Stimulated activated CD4-positive, alpha-beta T cell treated with anti-CD3 and anti-CD28 coated beads, Interleukin-2, amount 100 ng/mL, for 48 hours (primary cell): ENCODE measurements at regions not wholly inside any gene's neighbourhood (a gene's known extent, or its start where the extent isn't known, plus 50 kb on each side); places are given as distances from the start of the nearest gene placed in this dataset.

ENCODE experiments used
- DNase-seq, 2 donors: peaks; one replicate each; pipeline ENCODE4 v3.0.0-alpha.2; 2020

GRCh38 chr10:123582084-123582989 lies 83.8 kb upstream of the GPR26 start:
- DNase-seq, result peak; percentile 65 to 66

DNA sequence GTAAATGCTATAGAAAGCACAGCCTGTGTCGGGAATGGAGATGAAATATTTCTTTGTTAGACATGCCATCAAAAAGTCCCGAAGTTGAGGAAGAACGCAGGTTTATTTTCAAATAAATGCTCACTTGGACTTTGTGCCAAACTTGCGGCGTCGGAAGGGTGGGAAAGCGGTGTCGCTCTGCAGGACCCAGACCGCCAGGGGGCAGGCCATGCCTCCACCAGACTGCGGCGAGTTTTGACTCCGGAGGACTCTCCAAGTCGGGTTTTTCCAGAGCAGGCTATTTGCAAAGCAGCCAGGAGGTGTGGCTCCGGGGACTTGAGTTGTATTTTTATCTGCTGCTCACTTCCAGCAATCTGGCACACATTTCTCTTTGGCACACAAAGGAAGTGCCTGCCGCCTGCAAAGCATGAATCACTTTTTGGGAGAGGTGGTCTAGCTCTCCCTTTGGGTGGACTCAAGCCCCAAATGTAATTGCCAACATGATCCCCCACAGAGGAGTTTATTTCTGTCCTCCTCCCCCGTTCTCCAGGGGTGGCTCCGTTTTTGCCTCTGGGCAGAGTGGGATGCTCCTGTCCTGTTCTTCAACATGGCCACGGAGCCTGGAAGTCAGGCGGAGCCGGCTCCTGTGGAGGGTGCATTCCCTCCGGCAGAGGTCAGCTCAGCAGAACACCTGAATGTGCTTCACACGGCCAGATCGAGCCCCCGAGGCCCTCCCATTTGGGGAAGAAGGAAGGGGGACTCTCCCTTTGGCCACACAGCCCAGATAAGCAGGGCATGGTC lies 82.3 kb upstream of the GPR26 start:
- DNase-seq, result peak; percentile 20 to 38

- DNase-seq, result no peak
These were observed 81.8 kb upstream of the GPR26 start for GRCh38 chr10:123584419-123584775.

DNA sequence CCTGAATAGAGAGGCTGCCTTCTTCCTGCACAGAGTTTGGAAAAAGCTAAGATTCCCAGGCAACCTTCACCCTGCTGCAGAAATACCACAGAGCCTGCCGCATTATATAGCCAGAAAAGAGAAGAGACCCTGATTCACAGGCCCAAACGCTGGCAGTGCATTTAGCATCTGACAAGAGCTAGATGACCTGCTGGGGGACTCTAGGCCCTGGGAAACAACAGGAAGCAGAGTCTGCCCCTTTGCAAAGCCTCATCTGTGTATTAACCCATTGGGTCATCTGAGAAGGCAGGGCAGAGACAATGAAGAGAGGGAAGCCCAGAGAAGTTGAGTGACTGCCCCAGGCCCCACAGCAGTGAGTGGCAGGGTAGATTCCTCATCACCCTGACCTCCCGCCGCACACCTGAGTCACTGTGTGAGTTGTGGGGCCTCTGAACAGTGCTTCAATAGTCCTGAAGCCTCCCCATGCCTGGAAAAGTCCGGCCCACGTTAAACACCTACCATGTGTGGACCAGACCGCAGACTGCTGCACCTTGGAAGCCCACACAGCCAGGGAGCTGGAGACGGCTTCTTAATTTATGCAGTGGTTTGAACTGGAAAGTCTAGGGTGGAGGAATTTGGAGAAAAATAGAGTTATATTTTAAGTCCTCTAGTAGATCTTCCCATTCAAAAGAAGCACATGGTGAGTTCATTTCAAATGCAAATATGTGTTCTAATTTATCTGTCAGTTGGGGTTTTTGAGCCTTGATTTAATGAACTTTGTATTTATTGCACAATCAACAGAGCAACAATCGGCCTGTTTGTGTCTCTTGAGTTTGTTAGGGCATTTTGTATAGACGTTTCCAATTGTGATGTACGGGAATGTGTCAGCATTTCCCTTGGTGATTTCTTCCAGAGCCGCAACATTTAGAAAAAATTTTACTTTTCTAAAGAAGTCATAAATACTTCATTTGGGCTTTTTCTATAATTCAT lies 80.4 kb upstream of the GPR26 start:
- DNase-seq, result no peak

DNA sequence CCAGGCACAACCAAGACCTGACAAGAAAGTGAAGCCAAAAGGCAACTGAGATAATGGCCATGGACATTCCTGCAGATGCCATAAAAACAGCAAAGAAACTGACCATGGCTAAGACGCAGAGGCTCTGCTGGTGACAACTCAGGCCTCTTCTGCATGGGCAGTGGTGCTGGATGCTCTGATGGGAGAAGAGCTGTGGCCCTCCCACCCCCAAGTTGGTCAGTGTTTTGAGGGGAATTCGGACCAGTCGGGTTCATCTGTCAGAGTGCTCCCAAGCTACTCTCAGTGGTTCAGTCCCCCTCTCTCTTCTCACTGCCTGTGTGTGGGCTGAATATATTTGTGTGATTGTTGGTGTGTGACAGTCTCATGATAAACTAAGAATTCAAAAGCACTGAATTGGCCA lies 79.0 kb upstream of the GPR26 start:
- DNase-seq, result no peak

DNA sequence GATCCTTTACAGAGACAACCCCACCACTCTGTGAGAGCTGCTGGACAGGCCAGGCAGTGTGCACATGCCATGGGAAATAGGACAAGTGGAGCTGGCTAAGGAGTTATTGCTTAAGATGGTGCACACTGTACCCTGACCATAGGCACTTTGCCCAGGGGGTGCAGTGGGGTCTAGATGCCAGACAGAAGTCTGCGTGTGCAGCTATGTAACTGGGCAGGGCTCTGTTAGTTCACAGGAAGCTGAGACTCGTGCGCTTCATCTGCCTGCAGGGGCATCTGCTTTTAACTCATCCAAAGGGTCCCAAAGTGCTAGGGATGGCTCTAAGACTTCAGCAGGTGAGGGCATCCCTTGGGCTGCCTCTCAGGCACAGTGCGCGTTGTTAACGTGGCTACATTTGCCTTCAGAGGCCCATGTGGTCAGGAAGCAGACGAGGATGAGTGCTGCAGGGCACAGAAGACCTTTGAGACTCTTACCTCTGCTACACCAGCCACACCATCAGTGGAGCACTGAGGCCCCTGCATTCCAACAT lies 77.7 kb upstream of the GPR26 start:
- DNase-seq, result no peak

GRCh38 chr10:123595661-123596060 lies 70.5 kb upstream of the GPR26 start:
- DNase-seq, result no peak

DNA sequence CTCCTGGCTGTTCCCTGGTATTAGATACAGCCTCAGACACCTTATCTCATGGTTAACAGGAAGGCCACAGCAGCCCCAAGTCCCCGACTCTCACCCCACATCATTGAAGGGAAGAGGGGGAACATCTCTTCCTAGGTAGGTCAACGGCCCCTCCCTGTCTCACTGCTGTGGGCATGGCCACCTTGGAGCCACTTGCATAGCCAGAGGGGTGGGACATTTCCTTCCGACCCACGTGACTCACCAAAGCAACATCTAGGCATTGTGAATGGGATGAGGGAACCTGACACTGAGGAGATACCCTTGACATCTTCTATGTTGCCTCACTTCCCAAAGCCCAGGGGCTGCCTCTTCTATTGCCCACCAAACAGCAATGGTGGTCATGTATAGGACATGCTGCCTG lies 68.5 kb upstream of the GPR26 start:
- DNase-seq, result no peak

GRCh38 chr10:123599366-123599849 lies 66.7 kb upstream of the GPR26 start:
- no peak for DNase-seq

GRCh38 chr10:123600177-123600576 lies 66.0 kb upstream of the GPR26 start:
- no peak for DNase-seq

DNA sequence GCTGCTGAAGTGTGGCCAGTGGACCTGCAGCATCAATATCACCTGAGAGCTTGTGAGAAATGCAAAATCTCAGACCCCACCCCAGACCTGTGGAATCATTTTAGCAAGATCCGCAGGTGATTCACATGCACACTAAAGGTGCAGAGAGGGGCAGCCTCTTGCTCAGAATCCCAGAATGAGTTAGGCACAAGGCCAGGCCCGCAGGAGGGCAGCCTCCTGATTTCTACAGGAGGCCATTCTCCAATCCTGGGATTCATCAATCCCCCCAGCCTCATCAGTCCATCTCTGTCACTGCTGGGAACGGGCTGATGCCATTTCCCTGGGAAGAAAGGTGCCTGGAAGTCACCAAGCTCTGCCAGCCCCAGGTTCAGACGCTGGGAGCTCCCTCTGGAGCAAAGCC lies 63.0 kb upstream of the GPR26 start:
- DNase-seq, result no peak

DNA sequence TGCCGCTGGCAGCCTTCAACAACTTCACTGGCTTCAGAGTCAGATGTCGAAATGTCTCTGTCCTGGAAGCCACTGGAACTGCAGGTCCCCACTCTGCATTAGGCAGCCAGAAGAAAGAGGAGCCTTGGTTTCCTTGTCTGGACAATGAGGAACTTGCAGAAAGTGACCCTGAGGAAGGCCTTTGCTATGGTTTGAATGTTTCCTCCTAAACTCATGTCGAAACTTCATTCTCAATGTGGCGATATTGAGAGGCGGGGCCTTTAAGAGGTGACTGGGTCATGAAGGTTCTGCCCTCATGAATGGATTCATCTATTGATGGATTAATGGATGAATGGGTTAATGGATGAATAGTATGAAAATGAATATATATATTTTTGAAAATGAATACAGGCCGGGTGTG lies 61.6 kb upstream of the GPR26 start:
- DNase-seq, result no peak

GRCh38 chr10:123606006-123606405 lies 60.1 kb upstream of the GPR26 start:
- no peak for DNase-seq

DNA sequence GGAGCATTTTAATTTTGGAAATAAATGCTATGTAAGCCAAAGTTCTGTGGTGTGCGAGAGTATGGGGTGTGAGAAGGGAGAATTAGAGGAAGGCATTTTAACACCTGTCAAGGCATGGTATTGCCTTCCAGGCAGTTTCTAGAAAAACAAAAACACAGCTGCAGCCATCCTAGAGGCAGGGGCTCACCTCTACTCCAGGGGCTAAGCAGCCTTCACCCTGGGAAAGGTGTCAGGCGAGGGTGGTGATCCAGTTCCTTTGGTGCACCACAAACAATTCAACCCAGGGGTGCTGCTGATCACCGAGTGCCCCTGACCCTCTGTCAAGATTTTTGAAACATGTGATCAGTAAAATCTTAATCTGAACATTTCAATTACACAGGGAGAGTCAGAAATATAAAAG lies 59.2 kb upstream of the GPR26 start:
- no peak for DNase-seq

GRCh38 chr10:123607386-123607785 lies 58.8 kb upstream of the GPR26 start:
- no peak for DNase-seq

DNA sequence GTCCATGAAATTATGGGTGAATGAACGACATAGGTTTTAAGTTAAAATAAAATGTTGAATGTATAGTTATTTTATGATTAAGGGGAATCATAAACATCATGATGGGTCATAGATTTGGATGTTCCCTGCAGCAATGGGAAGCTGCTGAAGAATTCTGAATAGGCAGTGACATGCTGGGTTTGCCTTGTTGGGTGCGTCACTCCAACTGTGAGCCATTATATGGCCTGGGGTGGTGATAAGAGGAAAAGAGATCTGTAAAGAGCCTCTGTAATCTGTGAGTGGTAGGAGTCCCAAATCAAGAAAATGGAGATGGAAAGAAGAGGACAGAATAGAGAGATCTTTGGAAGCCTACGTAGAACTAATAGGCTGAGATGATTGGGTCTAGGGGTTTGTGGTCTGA lies 58.1 kb upstream of the GPR26 start:
- no peak for DNase-seq

DNA sequence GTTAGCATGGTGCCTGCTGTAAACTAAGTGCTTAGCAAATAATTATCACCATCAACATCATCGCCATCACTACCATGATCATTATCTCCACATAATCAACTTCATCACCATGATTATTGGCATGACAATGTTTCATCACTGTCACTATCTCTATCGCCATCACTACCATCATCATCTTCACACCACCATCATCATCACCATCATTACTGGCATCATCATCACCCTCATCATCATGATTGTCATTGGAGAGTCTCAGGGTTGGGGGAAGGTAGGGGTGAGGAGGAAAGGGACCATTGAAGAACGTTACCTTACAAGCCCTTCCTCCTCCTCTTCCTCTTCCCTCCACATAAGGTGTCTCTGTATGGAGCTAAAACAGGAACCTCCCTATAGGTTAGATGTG lies 54.9 kb upstream of the GPR26 start:
- no peak for DNase-seq

DNA sequence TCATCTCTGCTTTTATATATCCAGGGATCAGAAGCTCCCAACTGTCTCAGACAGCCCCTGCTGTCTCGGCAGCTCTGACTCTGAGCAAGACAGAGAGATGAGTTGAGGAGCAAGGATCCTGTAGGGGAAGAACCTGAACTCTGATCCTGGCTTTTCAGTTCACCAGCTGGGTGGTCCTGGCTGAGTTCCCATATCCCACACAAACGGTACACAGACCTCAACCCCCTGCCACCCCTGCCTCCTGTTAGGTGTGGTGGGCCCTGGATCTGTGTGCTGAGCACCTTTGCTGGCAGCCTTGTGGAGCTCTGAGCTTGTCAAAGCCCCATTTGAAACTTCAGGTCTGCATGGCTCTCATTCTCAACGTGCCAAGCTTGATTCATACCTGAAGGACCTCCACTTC lies 54.3 kb upstream of the GPR26 start:
- DNase-seq, result no peak

- no peak for DNase-seq
These were observed 52.8 kb upstream of the GPR26 start for GRCh38 chr10:123613346-123613850.

- DNase-seq, result peak; percentile 23 to 36
These were observed 51.3 kb upstream of the GPR26 start for GRCh38 chr10:123614888-123615287.
